ENCODE measurements at regions not wholly inside any gene's neighbourhood (a gene's known extent, or its start where the extent isn't known, plus 50 kb on each side); places are given as distances from the start of the nearest gene placed in this dataset.
A peak's percentile ranks its signal among the peaks of the same experiment; 100 is the strongest.

DNA sequence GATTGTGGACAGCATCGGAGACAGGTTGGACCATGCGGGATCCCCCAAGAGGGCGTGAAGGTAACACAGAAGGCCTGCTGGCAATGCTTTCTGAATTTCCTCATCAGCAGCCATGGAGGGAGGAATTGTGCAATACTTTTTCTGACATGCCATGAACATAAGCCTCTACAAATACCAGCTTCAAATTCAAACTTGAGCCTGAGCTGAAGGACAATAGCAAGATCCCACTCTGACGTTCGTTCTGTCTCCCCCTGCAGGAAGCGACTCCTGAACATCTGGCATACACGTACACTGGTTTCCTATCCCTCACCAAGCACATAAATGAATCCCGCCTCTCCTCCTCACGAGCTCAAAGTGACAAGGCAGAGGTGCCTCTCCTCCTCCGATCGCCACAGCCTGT is 312.2 kb downstream of the BRD1 start:
- Histone ChIP-seq H3K27me3 (ENCODE audit: insufficient read depth, low read length) (no peaks in the 10 kb centered on the region), H3K9me2 (ENCODE audit: insufficient read depth) (no peaks in the 10 kb centered on the region), H3K9me3 (ENCODE audit: control insufficient read depth in 1 of 2, insufficient read depth in 1 of 2, low read depth in 1 of 2, low read length in 2 of 2) (peaks cover 8% of the 10 kb centered on the region in 2 experiments; a peak in 2 of 4 replicates), H3K4me2 (ENCODE audit: low read length) (no peak overlapping the region), H3K36me3 (ENCODE audit: control insufficient read depth in 1 of 2, insufficient read depth in 2 of 2, low read length in 2 of 2) (peaks cover 0 to 5% of the 10 kb centered on the region in 2 experiments; a peak in 1 of 4 replicates), H2AFZ (ENCODE audit: low read depth, low read length, poor library complexity, severe bottlenecking) (no peak overlapping the region), H3K27ac (ENCODE audit: low read depth, low read length) (no peak overlapping the region), H3K79me2 (ENCODE audit: insufficient read depth, low read length) (no peaks in the 10 kb centered on the region), H3K9ac (ENCODE audit: low read length) (no peak overlapping the region), H3K4me3 (replicated peaks in 1 of 2; ENCODE audit: low read depth in 1 of 2, low read length in 2 of 2) (no peak overlapping the region), H3K4me1 (ENCODE audit: control insufficient read depth in 1 of 2, insufficient read depth in 2 of 2, low read length in 2 of 2) (no peaks in the 10 kb centered on the region), H4K20me1 (ENCODE audit: insufficient read depth) (no peaks in the 10 kb centered on the region)
- peak; percentile 73 for ATAC-seq
- CTCF ChIA-PET, result interaction anchor here (1.2 kb wide), 1 partner anchor 12 kb away, joined by 3 read pairs; no protein-coding TSS in a partner anchor
- POLR2A ChIA-PET, result no interaction called here
- RAD21 ChIA-PET (ENCODE audit: low non-redundant PET in 1 of 2, low total read pairs in 2 of 2, uncharacterized antibody in 2 of 2, unreplicated experiment in 2 of 2), result no interaction called here
- DNase-seq (ENCODE audit: low read depth, low spot score), result no peak
- intact Hi-C loops (cut with micrococcal nuclease), result no loop called here
- no TSS peak for BruUV-seq (replicated peaks)
- TF ChIP-seq ZFX (IDR thresholded peaks at IDR 0.05), result no peak
- TF ChIP-seq, protein P1, sequence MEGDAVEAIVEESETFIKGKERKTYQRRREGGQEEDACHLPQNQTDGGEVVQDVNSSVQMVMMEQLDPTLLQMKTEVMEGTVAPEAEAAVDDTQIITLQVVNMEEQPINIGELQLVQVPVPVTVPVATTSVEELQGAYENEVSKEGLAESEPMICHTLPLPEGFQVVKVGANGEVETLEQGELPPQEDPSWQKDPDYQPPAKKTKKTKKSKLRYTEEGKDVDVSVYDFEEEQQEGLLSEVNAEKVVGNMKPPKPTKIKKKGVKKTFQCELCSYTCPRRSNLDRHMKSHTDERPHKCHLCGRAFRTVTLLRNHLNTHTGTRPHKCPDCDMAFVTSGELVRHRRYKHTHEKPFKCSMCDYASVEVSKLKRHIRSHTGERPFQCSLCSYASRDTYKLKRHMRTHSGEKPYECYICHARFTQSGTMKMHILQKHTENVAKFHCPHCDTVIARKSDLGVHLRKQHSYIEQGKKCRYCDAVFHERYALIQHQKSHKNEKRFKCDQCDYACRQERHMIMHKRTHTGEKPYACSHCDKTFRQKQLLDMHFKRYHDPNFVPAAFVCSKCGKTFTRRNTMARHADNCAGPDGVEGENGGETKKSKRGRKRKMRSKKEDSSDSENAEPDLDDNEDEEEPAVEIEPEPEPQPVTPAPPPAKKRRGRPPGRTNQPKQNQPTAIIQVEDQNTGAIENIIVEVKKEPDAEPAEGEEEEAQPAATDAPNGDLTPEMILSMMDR (IDR thresholded peaks at IDR 0.05 in 2 of 3, conservative IDR thresholded peaks at IDR 0.05 in 1 of 3; ENCODE audit: borderline replicate concordance in 1 of 3, insufficient read depth in 1 of 3, low read depth in 2 of 3, low read length in 2 of 3), result peak in 2 of 3 experiments; percentile 46 to 47; a peak in 4 of 6 replicates

DNA sequence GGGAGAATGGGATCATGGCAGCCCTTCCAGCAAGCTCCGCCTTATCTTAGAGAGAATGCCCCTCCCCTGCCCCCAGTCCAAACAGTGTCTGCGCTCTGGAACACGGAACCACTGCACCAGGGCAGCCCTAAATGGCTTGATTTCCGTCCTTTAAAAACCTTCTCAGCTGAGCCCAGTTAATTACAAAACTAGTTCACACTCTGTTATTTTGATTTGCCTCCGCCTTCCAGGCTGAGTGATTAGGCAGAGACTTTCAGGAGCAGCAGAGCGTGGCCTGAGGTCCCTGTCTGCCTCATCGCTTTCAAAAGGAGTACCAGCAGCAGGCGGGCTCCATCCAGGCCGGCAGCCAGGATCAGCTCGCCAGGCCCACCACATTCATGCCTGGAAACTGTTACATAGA is 313.0 kb downstream of the BRD1 start:
- H3K4me3 ChIP-seq (replicated peaks in 1 of 2; ENCODE audit: low read depth in 1 of 2, low read length in 2 of 2), result no peak overlapping the region
- no peak overlapping the region for H2AFZ ChIP-seq (ENCODE audit: low read depth, low read length, poor library complexity, severe bottlenecking)
- ChIA-PET RAD21 (ENCODE audit: low non-redundant PET in 1 of 2, low total read pairs in 2 of 2, uncharacterized antibody in 2 of 2, unreplicated experiment in 2 of 2) (no interaction called here), CTCF (no interaction called here), POLR2A (no interaction called here)
- no TSS peak for BruUV-seq (replicated peaks)
- no peak overlapping the region for H3K4me2 ChIP-seq (ENCODE audit: low read length)
- intact Hi-C loops (cut with micrococcal nuclease), result no loop called here
- H3K36me3 ChIP-seq (ENCODE audit: control insufficient read depth in 1 of 2, insufficient read depth in 2 of 2, low read length in 2 of 2), result peaks cover 0 to 5% of the 10 kb centered on the region in 2 experiments; a peak in 1 of 4 replicates
- no peaks in the 10 kb centered on the region for H3K9me2 ChIP-seq (ENCODE audit: insufficient read depth)
- DNase-seq (ENCODE audit: low read depth, low spot score) (no peak), ATAC-seq (no peak)
- H3K27me3 ChIP-seq (ENCODE audit: insufficient read depth, low read length), result no peaks in the 10 kb centered on the region
- H3K4me1 ChIP-seq (ENCODE audit: control insufficient read depth in 1 of 2, insufficient read depth in 2 of 2, low read length in 2 of 2), result no peaks in the 10 kb centered on the region
- no peak overlapping the region for H3K27ac ChIP-seq (ENCODE audit: low read depth, low read length)
- H4K20me1 ChIP-seq (ENCODE audit: insufficient read depth), result no peaks in the 10 kb centered on the region
- peaks cover 8 to 9% of the 10 kb centered on the region in 2 experiments; a peak in 2 of 4 replicates for H3K9me3 ChIP-seq (ENCODE audit: control insufficient read depth in 1 of 2, insufficient read depth in 1 of 2, low read depth in 1 of 2, low read length in 2 of 2)
- no peaks in the 10 kb centered on the region for H3K79me2 ChIP-seq (ENCODE audit: insufficient read depth, low read length)
- no peak overlapping the region for H3K9ac ChIP-seq (ENCODE audit: low read length)
- TF ChIP-seq TCF7L2 (IDR thresholded peaks at IDR 0.05; ENCODE audit: borderline replicate concordance, extremely low read depth, insufficient read depth, insufficient read length) (no peak), SRF (IDR thresholded peaks at IDR 0.05; ENCODE audit: low read depth) (no peak), RAD21 (IDR thresholded peaks at IDR 0.05; ENCODE audit: low read depth) (no peak), EGR1 (IDR thresholded peaks at IDR 0.05; ENCODE audit: low read depth) (no peak), SIN3A (IDR thresholded peaks at IDR 0.05; ENCODE audit: low read depth) (no peak), ZFX (IDR thresholded peaks at IDR 0.05) (no peak), ELF1 (IDR thresholded peaks at IDR 0.05; ENCODE audit: borderline replicate concordance, low read depth) (no peak), ZNF274 (IDR thresholded peaks at IDR 0.05; ENCODE audit: low read depth, low read length) (no peak), POLR2A (IDR thresholded peaks at IDR 0.05; ENCODE audit: borderline replicate concordance, extremely low read depth, insufficient read depth, insufficient read length) (no peak)
- TF ChIP-seq, protein P2, sequence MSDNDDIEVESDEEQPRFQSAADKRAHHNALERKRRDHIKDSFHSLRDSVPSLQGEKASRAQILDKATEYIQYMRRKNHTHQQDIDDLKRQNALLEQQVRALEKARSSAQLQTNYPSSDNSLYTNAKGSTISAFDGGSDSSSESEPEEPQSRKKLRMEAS (IDR thresholded peaks at IDR 0.05), result no peak
- TF ChIP-seq, protein P3, sequence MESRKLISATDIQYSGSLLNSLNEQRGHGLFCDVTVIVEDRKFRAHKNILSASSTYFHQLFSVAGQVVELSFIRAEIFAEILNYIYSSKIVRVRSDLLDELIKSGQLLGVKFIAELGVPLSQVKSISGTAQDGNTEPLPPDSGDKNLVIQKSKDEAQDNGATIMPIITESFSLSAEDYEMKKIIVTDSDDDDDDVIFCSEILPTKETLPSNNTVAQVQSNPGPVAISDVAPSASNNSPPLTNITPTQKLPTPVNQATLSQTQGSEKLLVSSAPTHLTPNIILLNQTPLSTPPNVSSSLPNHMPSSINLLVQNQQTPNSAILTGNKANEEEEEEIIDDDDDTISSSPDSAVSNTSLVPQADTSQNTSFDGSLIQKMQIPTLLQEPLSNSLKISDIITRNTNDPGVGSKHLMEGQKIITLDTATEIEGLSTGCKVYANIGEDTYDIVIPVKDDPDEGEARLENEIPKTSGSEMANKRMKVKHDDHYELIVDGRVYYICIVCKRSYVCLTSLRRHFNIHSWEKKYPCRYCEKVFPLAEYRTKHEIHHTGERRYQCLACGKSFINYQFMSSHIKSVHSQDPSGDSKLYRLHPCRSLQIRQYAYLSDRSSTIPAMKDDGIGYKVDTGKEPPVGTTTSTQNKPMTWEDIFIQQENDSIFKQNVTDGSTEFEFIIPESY (IDR thresholded peaks at IDR 0.05; ENCODE audit: extremely low read depth, insufficient replicate concordance, low read length), result no peak
- TF ChIP-seq, protein P4, sequence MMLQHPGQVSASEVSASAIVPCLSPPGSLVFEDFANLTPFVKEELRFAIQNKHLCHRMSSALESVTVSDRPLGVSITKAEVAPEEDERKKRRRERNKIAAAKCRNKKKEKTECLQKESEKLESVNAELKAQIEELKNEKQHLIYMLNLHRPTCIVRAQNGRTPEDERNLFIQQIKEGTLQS (IDR thresholded peaks at IDR 0.05), result no peak
- TF ChIP-seq, protein P1 (IDR thresholded peaks at IDR 0.05 in 2 of 3, conservative IDR thresholded peaks at IDR 0.05 in 1 of 3; ENCODE audit: borderline replicate concordance in 1 of 3, insufficient read depth in 1 of 3, low read depth in 2 of 3, low read length in 2 of 3), result no peak
